ENCODE measurements at regions not wholly inside any gene's neighbourhood (a gene's known extent, or its start where the extent isn't known, plus 50 kb on each side); places are given as distances from the start of the nearest gene placed in this dataset.

DNA sequence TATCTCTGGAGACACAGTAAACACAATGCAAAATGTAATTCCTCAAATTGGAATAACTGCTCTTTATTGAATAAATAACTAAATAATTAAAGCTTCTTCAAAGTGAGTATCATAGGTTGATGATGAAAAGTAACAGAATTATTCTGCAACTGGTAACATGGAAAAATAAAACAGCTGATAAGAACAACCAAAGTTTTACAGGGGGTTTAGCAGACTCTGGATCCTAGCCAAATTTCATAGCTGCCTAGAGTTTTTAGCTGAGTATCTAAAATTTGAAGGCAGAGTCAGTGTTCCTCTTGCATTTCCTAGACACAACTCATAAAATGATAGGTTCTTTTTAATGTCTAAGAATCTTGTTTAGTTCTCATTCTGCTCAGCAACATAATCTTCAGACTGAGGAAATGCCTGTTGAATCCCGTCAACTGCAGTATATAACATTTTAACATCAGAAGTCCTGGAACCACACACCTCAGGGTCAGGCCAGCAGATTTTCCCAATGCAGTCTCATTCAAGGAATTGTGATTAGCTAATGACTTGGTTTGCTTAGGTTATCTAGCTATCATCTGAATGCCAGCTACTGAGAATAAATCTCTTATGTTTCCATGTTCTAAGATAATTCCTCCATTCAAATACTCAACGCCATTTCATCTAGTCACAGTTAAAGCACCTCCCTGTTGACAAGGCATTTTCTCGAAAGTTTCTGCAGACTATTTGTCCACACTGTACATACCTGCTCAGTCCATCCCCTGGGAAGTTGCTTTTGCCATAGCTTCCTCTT, 411.6 kb downstream of the BCAT1 start:
- no peak overlapping the region for H3K4me3 ChIP-seq (ENCODE audit: low read depth, low read length)
- TF ChIP-seq CTCF (IDR thresholded peaks at IDR 0.05; ENCODE audit: low read depth, low read length) = no peak

GRCh38 chr12:24535334-24536069, 413.4 kb downstream of the BCAT1 start:
- no peak overlapping the region for H3K4me3 ChIP-seq (ENCODE audit: low read depth, low read length)
- TF ChIP-seq CTCF (IDR thresholded peaks at IDR 0.05; ENCODE audit: low read depth, low read length) = no peak

GRCh38 chr12:24534622-24535021, 414.3 kb downstream of the BCAT1 start:
- H3K4me3 ChIP-seq (ENCODE audit: low read depth, low read length) = no peak overlapping the region

DNA sequence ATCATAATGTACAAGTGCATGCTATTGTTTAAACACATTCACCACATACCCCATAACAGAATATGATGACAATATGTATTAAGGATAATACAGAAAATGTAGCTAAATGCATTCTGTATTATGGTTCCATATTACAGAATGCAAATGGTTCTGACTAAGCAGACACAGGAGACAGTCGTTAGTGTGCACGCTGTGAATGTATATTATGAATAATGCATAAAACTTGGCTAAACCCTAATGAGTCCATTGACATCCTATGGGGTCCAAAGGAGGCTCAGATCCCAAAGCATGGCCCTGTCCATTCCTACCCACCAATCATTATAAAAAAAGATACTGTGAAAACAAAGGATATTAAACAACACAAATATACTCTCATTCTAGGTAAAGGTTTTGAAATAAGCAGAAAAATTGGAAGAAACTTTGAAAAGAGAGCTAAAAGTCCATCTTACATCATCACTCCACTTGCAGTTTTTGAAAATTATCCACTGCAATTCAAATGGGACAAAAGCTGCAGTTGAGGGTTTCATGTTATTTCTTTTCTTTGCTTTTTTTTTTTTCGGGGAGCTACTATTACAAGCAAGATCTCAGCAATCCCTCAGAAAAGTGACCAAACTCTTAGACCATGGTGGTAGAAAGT, 415.1 kb downstream of the BCAT1 start:
- no peak for TF ChIP-seq CTCF (IDR thresholded peaks at IDR 0.05; ENCODE audit: low read depth, low read length)
- H3K4me3 ChIP-seq (ENCODE audit: low read depth, low read length) = no peak overlapping the region

More at GRCh38 chr12:24534622-24535021, 414.3 kb downstream of the BCAT1 start:
- no peak for TF ChIP-seq CTCF (IDR thresholded peaks at IDR 0.05; ENCODE audit: low read depth, low read length)

DNA sequence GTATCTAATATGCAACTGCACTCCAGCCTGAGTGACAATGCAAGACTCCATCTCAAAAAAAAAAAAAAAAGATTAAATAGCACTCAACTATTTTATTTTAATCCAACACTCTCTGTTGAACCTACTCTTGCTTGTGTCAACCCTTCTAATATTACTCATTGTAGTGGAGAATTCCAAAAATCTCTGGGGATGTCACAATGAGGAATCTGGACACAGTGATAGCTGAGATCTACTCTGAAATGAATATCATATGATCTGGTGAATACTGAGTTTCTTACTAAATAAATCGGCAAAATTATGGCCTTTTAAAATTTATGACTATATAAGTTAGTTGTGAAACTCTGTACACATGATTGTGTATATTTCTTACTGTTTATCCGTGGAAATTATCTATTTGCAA, 418.2 kb downstream of the BCAT1 start:
- H3K4me3 ChIP-seq (ENCODE audit: low read depth, low read length) = no peak overlapping the region
- no peak for TF ChIP-seq CTCF (IDR thresholded peaks at IDR 0.05; ENCODE audit: low read depth, low read length)

DNA sequence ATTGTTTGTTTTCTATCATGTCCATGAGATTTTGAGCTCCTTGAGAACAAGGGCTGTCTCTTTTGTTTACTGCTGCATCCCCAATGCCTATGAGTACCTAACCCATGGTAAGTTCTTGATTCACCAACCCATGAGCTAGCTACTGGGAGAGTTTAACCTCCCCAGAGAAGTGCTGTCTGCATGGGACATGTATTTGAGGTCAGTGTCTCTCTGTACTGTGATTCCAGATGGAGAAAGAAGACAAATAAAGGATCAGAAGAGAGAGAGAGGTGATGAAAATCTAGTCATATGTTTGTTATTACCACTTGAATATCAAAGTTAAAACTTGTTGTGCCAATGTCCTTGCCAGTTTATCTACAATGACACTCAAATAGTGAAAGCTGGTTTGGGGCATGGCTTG, 421.8 kb downstream of the BCAT1 start:
- no peak for TF ChIP-seq CTCF (IDR thresholded peaks at IDR 0.05; ENCODE audit: low read depth, low read length)

DNA sequence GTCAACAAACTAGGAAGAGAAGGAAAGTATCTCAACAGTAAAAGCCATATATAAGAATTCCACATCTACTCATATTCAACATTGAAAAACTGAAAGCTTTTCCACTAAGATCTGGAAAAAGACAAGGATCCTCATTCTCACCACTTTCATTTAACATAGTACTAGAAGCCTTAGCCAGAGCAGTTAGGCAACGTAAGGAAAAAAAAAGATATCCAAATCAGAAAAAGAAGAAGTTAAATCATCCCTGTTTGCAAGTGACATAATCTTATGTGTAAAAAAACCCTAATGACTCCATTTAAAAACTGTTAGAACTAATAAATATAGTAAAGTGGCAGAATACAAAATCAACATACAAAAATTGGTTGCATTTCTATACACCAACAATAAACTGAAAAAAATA, 426.2 kb downstream of the BCAT1 start:
- no peak for TF ChIP-seq CTCF (IDR thresholded peaks at IDR 0.05; ENCODE audit: low read depth, low read length)
- H3K4me3 ChIP-seq (ENCODE audit: low read depth, low read length) = no peak overlapping the region

More for the DNA sequence above, 421.8 kb downstream of the BCAT1 start:
- H3K4me3 ChIP-seq (ENCODE audit: low read depth, low read length) = no peak overlapping the region
